HG03108 (cell line): ENCODE measurements at regions not wholly inside any gene's neighbourhood (a gene's known extent, or its start where the extent isn't known, plus 50 kb on each side); places are given as distances from the start of the nearest gene placed in this dataset.

Experiments used
- ATAC-seq: cut with Tn5 transposase; IDR thresholded peaks from one replicate; pipeline ENCODE4 v1.9.1; 2021; ENCODE audit warnings: moderate library complexity; ENCODE audit not compliant: unreplicated experiment

GRCh38 chr12:46437469-46437868, 64.9 kb upstream of the SLC38A2 start:
- no peak for ATAC-seq

DNA sequence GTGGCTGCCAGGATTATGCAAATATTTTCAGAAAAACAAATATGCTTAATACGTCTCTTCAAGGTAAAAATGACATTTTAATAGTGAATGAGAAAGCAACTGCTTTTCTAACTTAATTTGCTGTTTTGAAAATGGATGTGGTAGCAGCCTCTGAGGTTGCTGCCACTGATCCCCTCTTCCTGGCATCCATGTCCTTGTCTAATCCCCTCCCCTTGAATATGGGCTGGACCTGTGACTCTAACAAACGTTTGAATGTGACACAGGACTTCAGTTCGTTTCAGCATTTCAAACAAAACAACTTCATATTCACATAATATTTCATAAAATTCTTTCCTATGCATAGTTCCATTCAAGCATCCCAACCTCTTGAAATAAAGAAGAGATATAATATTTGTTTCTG, 64.2 kb upstream of the SLC38A2 start:
- ATAC-seq = no peak

DNA sequence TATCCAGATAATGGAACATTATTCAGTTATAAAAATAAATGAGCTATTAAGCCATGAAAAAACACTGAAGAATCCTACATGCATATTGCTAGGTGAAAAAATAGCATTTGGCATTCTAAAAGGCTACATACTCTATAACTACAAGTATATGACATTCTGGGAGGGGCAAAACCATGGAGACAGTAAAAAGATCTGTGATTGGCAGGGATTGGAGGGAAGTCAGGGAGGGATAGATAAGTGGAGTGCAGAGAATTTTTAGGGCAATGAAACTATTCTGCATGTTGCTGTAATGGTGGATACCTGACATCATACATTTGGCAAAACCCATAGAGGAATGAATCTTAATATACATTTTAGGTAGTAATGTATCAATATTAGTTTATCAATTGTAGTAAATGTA, 63.1 kb upstream of the SLC38A2 start:
- no peak for ATAC-seq

DNA sequence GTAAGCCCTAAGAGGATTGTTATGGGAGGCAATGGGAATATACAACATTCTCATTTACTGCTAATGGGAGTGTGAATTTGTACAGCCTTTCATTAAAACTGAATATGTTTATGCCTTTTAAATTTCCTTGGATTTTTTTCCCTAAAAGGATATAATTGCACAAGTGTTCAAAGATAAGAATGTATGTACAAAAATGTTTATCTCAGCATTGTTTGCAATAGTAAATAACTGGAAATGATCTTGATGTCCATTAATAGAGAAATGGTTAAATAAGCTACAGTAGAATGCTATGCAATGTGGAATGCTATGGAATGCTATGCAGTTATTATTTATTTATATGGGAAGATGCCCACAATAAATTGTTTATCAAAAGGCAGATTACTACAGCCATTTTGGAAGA, 62.5 kb upstream of the SLC38A2 start:
- no peak for ATAC-seq

DNA sequence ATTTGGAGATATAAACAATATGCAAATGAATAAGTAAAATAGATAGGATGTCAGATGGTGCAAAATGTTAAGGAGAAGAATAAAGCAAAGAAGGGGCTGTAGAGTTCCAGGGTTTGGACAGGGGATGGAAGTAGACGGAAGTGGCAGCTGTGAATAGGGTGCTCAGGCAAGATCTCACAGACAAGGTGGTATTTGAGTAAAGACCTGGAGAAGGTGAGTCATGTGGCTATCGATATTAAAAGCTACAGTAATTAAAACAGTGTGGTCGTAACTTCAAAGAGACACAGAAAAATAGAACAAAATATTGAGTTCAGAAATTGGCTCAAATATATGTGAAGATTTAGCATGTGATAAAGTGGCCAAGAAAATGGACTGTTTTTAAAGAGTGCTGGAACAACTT, 61.3 kb upstream of the SLC38A2 start:
- ATAC-seq = no peak

DNA sequence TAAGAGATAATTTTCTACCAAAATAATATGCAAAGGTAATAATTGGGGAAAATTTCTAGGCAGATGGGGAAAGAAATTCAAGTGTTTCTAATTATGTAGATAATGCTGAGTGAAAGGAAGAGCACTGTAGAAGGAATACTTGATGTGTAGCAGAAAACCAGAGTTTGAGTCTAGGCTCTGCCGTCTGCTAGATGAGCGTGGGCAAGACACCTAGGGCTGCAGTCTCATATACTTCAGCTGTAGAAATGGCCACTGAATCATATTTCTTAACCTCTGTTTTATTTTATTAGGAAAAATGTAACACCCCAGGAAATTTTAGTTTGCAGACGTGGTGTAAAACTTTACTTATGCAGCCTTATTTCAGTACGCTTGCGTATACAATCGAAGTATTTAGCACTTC, 59.8 kb upstream of the SLC38A2 start:
- ATAC-seq = no peak

DNA sequence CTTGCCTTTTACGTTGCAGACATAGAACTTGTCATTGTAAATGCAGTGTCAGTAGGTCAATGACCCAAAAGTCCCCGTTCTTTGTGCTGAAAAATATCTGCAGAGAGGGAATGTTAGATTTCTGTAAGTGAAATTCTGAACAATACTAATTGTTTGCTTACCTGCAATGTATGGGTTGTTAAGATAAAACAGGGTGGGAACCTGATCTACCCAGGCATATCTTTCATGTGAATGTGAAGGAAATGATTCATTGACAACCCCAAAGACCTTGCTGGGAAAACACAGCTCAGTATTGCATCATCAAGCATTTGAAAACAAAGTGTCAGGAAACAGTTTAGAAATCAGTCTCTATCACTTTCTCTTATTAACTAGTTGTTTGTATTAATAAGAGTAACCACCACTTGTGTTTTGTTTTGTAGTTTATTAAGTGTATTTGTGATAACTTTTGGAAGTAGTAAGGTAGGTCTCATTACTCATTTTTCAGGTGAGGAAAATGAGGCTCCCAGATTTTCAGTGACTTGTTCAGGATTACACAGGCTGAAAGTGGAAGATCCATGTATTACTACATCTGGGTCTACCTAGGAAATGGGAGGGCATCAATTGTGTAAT, 57.9 kb upstream of the SLC38A2 start:
- ATAC-seq = no peak
